MM.1S (cell line): ENCODE measurements at regions not wholly inside any gene's neighbourhood (a gene's known extent, or its start where the extent isn't known, plus 50 kb on each side); places are given as distances from the start of the nearest gene placed in this dataset.

Source experiments
- EZH2phosphoT487 ChIP-seq: fragments of 300-600 bp; sonication (generic); IDR thresholded peaks from 2 replicates; pipeline ENCODE4 v1.6.1; 2018; ENCODE audit warnings: antibody characterized with exemption, low read length
- TF ChIP-seq, protein P1 (sequence below): fragments of 300-600 bp; sonication (generic); IDR thresholded peaks from 2 replicates; pipeline ENCODE4 v1.5.1; 2016; ENCODE audit warnings: antibody characterized with exemption, low read length, mixed read lengths

DNA sequence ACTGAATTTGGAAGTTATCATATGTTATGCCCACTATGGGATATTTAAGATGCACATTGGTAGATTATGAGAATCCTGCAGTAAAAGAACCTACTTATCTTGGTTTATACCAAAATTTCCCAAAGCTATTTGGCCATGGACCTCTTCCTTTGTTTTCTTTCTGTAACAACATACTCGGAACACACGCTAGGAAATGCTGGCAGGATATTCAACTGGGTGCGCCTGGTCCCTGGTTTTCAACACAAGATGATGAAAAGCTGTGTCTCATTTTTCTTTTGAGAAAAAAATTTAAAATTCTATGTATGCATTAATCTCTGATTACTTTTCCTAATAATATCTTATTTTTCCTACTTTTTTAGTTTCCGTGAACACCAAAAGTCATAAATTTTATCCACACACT lies 128.5 kb upstream of the NRP1 start:
- TF ChIP-seq, protein P1, sequence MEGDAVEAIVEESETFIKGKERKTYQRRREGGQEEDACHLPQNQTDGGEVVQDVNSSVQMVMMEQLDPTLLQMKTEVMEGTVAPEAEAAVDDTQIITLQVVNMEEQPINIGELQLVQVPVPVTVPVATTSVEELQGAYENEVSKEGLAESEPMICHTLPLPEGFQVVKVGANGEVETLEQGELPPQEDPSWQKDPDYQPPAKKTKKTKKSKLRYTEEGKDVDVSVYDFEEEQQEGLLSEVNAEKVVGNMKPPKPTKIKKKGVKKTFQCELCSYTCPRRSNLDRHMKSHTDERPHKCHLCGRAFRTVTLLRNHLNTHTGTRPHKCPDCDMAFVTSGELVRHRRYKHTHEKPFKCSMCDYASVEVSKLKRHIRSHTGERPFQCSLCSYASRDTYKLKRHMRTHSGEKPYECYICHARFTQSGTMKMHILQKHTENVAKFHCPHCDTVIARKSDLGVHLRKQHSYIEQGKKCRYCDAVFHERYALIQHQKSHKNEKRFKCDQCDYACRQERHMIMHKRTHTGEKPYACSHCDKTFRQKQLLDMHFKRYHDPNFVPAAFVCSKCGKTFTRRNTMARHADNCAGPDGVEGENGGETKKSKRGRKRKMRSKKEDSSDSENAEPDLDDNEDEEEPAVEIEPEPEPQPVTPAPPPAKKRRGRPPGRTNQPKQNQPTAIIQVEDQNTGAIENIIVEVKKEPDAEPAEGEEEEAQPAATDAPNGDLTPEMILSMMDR = no peak
- TF ChIP-seq EZH2phosphoT487 = no peak
